GM18507 (cell line): ENCODE measurements at regions not wholly inside any gene's neighbourhood (a gene's known extent, or its start where the extent isn't known, plus 50 kb on each side); places are given as distances from the start of the nearest gene placed in this dataset.
"Not testable (repeated sequence)": the region's sequence is repeated elsewhere in the genome, so short reads cannot be mapped to it uniquely, and the experiment has no call there.

Experiments used
- DNase-seq: peaks from one replicate; pipeline ENCODE4 v3.0.0; 2011; ENCODE audit warnings: low read depth; ENCODE audit not compliant: insufficient read length; ENCODE audit errors: extremely low spot score
- FAIRE-seq: peaks from 2 replicates; lab custom pipeline; 2011; peaks lifted over from hg19 to GRCh38; lab: Jason Lieb, UNC

DNA sequence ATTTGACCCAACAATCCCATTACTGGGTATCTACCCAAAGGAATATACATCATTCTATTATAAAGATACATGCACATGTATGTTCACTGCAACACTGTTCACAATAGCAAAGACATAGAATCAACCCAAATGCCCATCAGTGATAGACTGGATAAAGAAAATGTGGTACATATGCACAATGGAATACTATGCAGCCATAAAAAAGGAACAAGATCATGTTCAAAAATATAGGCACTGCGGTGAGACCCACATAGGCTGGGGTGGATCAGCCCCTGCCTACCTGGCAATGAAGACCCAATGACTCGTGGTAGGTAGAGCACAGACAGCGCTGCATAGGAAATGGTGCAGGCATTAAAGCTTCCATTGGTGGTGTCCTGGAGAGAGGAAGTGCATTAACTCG, 88.6 kb upstream of the NFIL3 start:
- DNase-seq, FAIRE-seq: not testable (repeated sequence)

- FAIRE-seq, result no peak
- no peak for DNase-seq
Measured at GRCh38 chr9:91503673-91504081, 80.0 kb upstream of the NFIL3 start.

DNA sequence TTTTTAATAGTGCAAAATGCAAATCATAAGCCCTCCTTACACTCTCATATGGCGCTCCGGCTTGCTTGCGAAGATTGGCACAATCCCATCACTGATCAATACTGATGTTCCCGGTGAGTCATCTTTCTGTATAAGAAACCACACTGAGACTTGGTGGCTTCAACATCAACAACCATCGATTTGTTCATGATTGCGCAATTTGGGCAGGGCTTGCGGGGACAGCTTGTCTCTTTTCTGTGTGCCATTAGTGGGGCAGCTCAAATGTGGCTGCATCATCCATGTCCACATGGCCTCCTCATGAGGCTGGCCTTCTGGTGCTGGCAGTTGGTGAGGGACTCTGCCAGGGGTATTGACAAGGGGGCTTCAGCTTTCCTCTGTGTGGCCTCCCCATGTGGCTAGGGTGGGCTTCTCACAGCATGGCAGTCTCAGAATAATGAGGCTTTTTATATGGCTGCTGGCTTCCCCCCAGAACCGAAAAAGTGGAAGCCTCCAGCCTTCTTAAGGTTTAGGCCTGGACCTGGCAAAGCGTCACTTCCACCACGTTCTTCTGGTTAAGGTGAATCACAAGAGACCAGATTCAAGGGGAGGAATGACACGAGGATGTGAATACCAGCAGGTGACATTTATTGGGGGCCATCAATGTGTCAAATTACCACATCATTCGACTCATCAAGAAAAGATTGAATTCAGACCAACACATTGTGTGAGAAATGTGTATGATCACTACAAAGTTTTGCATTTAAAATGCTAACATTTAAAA, 79.5 kb upstream of the NFIL3 start:
- DNase-seq, result no peak
- no peak for FAIRE-seq

DNA sequence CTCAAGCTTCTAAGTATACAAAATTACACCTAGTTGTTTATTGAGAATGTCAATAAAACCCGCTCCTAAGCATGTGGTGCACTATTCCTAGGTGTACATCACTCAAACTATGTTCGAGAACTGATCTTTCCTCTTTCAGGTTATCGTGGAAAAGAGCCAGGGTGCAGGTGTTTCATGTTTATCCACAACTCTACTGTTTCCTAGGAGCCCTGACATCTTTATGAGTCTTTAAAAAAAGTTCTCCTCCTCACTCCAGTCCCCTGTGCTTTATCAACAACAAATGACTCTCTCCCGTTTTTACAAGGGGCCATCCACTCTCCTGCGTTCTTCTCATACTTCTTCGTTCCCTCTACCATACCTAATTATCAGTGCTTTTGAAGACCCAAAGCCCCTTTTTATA, 78.8 kb upstream of the NFIL3 start:
- FAIRE-seq, result no peak
- DNase-seq, result no peak

DNA sequence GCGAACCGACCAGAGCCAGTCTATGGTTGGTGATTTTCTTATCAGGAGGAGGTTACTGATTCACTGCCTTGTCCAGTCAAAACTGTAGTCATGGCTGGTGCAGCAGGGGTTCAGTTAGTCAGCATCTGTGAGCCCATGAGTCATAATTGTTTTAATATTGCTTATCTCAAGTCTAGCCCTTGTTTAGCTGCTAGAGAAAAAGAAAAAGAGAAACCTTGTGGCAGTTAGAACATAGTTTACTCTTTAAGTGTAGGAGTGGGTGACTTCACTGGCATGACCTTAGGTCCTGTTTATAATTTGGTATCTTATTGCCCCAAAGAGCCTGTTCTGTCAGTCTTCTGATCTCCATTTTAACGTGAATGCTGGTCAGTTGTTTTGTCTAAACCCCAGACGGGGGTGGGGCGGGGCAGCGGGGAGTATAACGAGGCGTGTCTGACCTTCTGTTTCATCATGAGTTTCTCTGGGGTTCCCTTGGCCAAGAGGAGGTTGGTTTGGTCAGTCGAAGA, 76.9 kb upstream of the NFIL3 start:
- DNase-seq, result no peak
- FAIRE-seq, result peak; percentile 21

- DNase-seq, result no peak
- FAIRE-seq, result no peak
Measured at GRCh38 chr9:91496351-91496750, 72.7 kb upstream of the NFIL3 start.

DNA sequence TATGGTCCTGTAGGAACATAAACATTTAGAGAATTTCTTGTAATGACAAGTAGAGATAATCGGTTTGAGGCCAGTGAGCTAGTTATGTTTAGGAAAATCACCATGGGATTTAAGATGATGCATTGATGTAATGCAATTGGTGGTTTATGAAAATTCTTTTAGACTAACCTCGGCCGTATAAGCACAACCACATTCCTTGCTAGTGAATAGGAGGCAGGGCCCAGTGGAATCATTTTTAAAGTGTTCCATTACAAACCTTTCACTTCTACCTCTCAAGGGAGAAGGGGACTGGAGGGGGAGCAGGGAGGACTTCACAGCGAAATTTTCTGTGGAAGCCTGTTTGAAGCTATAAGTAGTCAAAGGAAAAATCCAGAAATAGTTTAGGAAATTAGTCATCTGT, 71.8 kb upstream of the NFIL3 start:
- DNase-seq (no peak), FAIRE-seq (no peak)

GRCh38 chr9:91494751-91495150, 71.1 kb upstream of the NFIL3 start:
- FAIRE-seq (no peak), DNase-seq (no peak)

DNA sequence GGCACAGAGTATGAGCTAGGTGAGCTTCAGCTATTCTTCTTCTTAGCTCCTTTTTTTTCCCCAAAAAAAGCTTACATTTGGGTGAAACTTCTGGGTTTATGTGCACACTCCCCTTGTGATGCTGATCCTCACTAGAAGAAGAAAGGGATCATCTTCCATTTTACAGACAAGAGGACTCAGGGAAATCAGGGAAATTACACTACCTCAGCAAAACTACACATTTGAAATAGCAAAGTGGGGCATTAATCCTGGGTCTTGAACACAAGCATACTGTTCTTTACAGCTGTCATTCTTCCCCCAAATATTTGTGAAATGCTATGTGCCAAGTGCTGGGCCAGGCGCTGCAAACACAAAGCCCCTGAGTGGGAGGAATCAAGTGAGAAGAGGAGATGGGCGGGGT, 68.6 kb upstream of the NFIL3 start:
- DNase-seq (no peak), FAIRE-seq (no peak)

DNA sequence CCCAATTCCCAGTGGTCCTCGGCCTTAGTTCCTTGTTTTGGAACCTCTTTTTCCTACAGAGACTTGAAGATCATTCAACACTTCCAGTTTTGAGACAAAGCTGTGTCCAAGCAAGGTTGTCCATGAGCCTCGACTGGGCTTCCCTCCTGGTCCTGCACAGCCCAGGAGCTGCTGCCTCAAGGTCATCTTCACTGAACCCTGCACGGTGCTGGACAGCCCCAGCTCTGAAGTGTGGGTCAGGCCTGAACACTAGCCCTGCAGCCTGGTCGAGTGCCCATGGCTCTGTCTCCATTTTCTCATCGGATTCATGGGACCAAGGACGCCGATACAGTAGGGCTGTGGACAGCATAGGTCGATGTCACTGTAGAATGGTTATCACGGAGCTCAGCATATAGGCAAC, 68.0 kb upstream of the NFIL3 start:
- DNase-seq (no peak), FAIRE-seq (no peak)

DNA sequence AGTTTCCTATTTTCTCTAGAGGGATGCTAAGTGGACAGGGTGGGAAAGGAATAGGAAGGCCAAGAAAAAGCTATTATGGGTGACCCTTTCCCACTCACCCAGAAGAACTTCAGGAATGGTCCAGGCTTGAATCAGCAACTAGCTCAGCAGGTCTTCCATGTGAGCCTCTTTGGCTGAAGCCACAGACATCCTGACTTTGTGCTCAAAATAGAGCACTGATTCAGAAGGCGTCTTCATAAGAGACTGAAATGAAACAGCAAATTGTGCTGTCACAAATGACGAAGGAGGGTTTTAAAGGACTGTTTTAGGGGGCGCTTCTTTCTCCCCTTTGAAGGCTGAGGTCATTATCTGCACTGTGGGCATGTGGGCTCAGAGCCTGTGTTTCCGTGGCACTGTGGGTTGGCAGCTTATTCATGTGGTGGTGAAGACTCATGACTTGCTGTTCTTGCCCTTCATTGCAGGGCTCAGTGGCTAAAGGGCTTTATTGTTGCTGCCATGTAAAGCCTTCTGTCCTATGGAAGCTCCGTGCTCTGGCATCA, 65.8 kb upstream of the NFIL3 start:
- DNase-seq (no peak), FAIRE-seq (no peak)

DNA sequence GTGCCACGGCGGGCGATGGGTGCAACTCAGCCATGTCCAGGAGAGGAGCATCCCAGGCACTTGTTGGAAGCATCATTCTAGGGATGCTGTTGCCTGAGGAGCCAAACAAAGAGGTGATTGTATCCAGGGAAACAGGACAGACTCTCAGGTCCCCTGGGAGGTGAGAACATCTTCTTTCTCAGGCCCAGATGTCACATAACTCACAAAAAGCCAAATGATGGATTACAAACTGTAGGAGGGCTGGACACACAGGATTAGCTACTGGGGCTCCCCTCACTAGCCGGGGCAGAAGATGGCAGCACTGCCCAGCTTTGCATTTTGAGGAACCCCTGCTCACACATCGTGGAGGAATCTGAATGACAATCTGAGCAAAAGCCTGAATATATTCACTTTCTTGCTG, 64.7 kb upstream of the NFIL3 start:
- no peak for FAIRE-seq

DNA sequence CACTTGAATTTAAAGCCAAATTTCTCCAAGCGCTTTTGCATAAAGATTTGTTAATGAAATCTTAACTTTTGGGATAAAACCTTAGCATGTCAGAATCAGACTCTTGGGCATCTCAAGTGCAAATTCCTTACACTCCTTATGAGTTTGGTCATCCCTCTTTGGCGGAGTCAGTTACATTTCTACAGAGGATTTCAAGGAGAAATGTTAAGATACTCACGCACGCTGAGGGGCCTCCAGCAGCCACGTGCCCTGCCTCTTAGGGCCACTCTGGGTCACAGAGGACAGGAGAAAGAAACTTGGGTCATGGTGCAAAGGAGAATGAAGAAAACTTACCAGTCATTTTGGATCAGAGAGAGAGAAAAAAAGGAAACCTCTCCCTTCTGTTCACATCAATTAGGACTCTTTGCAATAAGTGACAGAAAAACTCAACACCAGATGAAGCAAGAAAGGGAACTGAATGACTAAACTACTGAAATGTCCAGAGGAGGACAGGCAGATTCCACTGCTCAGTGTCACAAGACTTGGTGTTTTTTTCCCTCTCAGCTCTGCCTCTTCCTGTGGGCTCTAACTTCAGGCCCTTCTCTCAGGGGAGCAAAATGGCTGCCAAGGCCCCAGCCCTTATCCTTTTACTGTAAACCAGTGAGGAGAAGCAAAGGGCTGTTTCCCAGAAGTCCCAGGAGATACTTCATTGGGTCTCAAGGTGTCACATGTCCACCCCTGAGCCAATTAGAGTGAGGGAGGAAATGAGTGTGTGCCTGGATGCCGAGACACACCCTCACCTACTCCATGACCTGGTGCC, 63.3 kb upstream of the NFIL3 start:
- no peak for FAIRE-seq
- no peak for DNase-seq

More for the DNA sequence above, 64.7 kb upstream of the NFIL3 start:
- no peak for DNase-seq

DNA sequence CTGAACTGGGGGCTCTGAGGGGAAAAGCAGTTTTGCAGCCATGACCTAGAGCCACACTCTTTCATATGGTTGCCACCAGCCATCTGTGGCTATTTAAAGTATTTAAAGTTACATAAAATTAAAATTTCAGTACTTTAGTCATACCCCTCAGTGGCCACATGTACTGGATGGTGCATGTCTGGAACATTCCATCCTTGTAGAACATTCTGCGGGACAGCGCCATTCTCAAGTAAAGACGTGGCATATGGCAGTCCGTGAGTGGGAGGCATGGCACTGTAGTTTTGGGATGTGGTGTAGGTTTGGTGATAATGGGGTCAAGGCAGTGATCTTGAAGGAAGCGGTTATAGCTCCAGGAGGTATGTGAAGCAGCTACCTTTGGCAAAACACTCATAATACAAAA, 61.4 kb upstream of the NFIL3 start:
- FAIRE-seq (no peak), DNase-seq (no peak)

DNA sequence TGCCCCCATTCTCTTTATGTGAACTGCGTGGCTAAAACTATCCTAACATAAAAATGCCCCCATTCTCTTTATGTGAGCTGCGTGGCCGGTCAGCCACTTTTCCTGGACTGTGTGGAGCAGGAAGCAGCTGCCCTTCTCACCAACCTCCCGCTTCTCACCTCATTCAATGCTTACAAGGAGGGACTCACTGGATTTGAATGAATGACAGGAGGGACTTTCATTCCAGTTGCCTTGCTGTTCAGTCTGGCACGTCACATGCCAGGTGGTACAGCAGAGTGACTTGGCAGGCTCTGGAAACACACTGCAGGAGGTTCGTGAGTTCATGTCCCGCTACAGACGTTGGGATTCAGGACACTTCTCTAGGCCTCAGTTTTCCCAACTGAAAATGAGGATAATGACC, 60.2 kb upstream of the NFIL3 start:
- DNase-seq, result no peak
- FAIRE-seq, result no peak

DNA sequence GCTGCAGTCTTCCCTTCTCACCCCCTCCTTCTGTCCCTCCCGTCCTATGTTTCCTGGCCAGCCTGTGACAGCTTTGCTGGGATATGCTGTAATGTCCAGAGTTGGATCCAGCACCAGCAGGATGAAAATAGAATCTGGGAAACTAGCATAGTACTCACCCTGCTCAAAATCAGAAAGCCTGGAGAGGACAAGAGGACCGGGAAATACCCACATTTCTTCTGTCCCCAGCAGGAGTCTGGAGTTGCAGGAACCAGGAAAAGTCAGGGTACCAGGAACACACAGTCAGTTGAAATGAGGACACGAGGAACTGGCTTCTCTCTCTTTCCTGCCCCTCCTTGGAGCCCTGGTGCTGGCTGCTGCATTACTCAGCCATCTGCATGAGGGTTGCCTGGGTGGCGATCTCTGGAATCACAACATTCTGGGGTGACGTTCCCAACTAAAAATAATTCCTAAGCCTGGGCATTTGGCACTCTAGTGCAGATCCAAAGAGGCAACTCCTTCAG, 59.6 kb upstream of the NFIL3 start:
- DNase-seq (no peak), FAIRE-seq (no peak)

GRCh38 chr9:91481972-91482371, 58.3 kb upstream of the NFIL3 start:
- DNase-seq (no peak), FAIRE-seq (no peak)

- FAIRE-seq (no peak), DNase-seq (no peak)
Measured at GRCh38 chr9:91477106-91477505, 53.5 kb upstream of the NFIL3 start.

- DNase-seq (no peak), FAIRE-seq (no peak)
Measured at GRCh38 chr9:91474656-91475055, 51.0 kb upstream of the NFIL3 start.
